GM19240 (cell line): ENCODE measurements at regions not wholly inside any gene's neighbourhood (a gene's known extent, or its start where the extent isn't known, plus 50 kb on each side); places are given as distances from the start of the nearest gene placed in this dataset.
"Not testable (repeated sequence)": the region's sequence is repeated elsewhere in the genome, so short reads cannot be mapped to it uniquely, and the experiment has no call there.

Experiments used
- DNase-seq: peaks from one replicate; pipeline ENCODE4 v3.0.0; 2011; ENCODE audit warnings: low spot score; ENCODE audit not compliant: insufficient read length

GRCh38 chr5:125974679-125975078 is 448.5 kb upstream of the GRAMD2B start:
- DNase-seq = no peak

- no peak for DNase-seq
These were observed 446.7 kb upstream of the GRAMD2B start for GRCh38 chr5:125976421-125977000.

DNA sequence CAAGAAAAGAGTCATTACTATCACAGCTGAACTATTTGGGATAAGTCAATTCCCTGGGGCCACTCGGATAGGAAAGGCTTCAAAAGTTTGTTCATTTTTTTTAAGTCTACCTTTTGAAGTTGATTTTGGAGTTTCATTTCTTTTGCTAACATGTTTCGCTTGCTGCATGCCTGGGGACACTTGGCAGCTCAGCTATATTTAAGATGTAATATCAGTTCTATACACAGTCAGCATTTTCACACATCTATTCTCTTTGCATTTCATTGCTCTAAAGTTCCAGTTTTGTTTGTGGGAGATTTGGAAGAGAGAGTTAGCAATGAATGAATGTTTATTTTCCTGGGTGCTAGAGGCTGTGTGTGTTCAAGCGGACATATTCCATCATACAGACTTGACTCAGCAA is 445.2 kb upstream of the GRAMD2B start:
- no peak for DNase-seq

GRCh38 chr5:125979636-125980035 is 443.6 kb upstream of the GRAMD2B start:
- no peak for DNase-seq

DNA sequence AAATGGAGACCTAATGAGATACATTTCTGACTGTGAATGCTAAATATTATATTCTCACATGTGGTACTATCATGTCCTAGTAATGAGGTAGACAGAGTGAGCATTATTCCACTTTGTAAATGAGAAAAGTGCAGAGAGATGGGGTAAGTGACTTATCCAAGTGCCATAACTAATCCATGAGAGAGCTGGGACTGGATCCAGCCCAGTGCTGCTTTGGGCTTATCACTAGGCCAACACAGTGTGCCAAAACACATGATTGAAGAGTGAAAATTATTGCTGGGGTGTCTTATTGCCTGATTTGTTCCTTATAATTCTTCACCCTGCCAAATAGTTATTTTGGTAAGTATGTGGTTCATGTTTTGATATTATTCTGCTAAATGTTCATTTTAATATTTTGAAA is 442.2 kb upstream of the GRAMD2B start:
- DNase-seq = no peak

GRCh38 chr5:125987677-125988255 is 435.4 kb upstream of the GRAMD2B start:
- DNase-seq = no peak

- DNase-seq = no peak
These were observed 431.2 kb upstream of the GRAMD2B start for GRCh38 chr5:125992050-125992449.

- DNase-seq = not testable (repeated sequence)
These were observed 423.8 kb upstream of the GRAMD2B start for GRCh38 chr5:125999271-126000030.

GRCh38 chr5:126000507-126000906 is 422.7 kb upstream of the GRAMD2B start:
- DNase-seq = no peak

- no peak for DNase-seq
These were observed 420.8 kb upstream of the GRAMD2B start for GRCh38 chr5:126002222-126002897.

DNA sequence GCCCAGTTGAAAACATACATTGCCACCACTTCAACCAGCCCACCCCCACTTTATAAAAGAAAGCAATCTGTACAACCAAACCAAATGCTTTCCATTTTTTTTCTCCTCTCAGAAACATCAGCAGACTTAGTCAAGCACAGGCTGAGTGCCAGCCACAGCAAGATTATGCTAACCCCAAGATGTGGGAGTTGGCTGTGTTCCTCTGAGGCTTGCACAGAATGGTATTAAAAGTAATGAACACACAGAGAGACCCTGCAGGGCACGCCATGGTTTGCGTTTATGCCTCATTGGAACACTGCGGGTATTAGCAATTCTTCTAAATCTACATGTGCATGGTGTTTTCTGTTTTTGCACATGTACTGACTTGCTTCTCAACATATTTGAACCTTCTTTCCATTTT is 419.9 kb upstream of the GRAMD2B start:
- no peak for DNase-seq

- no peak for DNase-seq
These were observed 418.6 kb upstream of the GRAMD2B start for GRCh38 chr5:126004636-126005035.

DNA sequence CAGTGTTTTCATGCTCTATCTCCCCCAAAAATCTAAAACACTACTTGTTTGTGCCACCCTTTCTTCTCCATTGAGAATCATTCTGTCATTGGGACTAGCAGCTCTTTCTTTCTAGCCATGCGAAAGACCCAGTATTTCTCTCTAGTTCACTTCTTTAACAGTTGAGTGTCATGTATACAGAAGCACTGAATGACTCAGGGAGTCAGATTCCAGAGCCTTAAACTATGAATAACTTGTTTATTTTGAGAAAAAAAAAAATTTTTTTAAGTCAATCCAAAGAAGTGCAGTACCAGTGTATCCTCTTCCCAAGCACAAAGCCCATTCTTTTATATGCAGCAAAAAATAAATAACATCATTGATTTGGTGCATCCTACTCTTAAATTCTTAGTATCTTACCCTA is 415.4 kb upstream of the GRAMD2B start:
- DNase-seq = no peak

- no peak for DNase-seq
These were observed 413.6 kb upstream of the GRAMD2B start for GRCh38 chr5:126009566-126009965.

- DNase-seq = not testable (repeated sequence)
These were observed 411.7 kb upstream of the GRAMD2B start for GRCh38 chr5:126011526-126011925.

DNA sequence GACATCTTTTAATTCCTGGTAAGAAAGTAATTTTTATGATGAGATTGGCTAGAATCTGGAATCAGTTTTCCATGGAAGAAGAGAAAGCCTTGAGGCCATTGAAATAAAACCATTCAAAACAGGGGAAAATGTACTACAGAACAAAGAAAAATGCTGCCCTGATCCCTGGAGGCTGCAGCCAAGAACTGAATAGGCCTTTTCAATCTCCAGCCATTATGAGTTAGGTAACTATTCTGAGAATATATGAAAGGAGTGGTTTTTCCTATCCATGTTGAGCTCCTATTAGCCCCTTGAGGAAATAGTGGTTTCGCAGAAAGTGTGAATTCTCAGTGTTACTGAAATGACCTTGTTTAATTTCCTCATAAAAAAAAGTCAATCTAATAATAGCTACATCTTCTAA is 408.5 kb upstream of the GRAMD2B start:
- no peak for DNase-seq

DNA sequence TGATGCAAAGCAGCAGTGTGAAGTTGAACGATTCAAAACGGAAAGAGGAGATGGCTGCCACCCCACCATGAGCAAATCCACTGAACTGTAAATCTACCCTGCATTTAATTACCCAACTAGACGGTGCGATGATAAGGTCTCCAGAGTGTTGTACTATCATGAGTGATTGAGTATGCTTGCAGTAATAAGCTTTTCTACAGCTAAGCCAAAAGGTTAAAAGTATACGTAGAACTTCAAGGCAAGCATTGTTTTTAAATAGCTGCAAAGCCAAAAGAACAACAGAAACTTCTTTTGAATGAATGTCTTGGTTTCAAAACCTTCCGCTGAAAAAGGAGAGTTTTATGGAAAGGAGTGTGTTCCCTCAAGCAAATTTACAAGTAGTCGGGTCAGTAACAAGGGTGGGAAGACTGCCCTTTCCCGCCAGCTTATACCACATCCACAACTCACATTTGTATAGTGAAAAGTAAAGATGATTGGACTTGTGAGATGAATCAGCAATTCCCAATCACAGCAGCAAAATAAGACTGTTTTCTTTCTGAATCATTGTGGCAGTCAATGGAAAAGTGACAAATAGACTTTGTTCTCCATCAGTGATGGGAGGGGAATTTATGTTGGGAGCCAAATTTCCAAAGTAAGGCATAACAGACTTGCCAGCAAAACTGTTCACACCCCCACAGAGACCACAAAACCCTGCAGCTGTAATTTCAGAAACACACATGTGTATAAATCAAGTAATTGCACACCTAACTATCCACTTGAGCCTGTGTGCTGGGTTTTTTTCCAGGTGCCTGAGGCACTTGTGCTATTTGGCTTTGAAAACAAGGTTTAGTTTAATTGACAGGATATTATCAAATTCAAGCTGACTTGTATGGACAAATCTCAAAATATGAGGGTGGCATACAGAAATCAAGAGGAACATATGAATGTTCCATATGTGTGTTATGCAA is 407.7 kb upstream of the GRAMD2B start:
- no peak for DNase-seq

- no peak for DNase-seq
These were observed 407.0 kb upstream of the GRAMD2B start for GRCh38 chr5:126016256-126016655.

- no peak for DNase-seq
These were observed 406.1 kb upstream of the GRAMD2B start for GRCh38 chr5:126017096-126017495.

DNA sequence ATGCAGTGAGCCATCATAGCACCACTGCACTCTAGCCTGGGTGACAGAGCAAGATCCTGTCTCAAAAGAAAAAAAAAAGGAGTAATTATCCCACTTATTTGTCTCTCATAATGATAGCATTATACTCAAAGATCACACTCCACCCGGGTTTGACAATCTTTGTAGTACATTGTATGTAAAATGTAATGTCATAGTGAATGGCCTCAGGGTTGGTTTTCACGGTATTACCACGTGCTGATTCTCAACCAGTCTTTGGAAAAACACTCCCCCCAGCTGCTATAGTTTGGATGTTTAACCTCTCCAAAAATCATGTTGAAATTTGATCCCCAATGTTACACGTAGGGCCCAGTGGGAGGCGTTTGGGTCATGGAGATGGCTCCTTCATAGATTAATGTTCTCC is 402.4 kb upstream of the GRAMD2B start:
- DNase-seq = no peak

- no peak for DNase-seq
These were observed 399.2 kb upstream of the GRAMD2B start for GRCh38 chr5:126023994-126024441.
